Endothelial cell of umbilical vein (primary cell): ENCODE measurements at regions not wholly inside any gene's neighbourhood (a gene's known extent, or its start where the extent isn't known, plus 50 kb on each side); places are given as distances from the start of the nearest gene placed in this dataset.

Experiments
- BruUV-seq: library from RNA; stranded (reverse); fragments of 400-500 nt; replicated peaks from 2 replicates; lab custom pipeline; 2021; lab: Mats Ljungman, UMichigan
- CTCF ChIA-PET: fragments of 300-600, 350-600 bp; sonication (Branson Sonifier 250); formaldehyde crosslinking; loops from one replicate; lab custom pipeline; 2021; ENCODE audit warnings: antibody characterized with exemption, inconsistent platforms; lab: Charles Lee
- POLR2A ChIA-PET: fragments of 300-600, 350-600 bp; sonication (Branson Sonifier 250); formaldehyde crosslinking; loops from one replicate; lab custom pipeline; 2021; ENCODE audit warnings: antibody characterized with exemption, inconsistent platforms; lab: Charles Lee
- DNase-seq: peaks from one replicate; pipeline ENCODE4 v3.0.0-alpha.2; 2011; ENCODE audit warnings: low read depth, low spot score
- FAIRE-seq: peaks from 2 replicates; lab custom pipeline; 2011; peaks lifted over from hg19 to GRCh38; lab: Jason Lieb, UNC
- H2AFZ ChIP-seq: 2 replicates; pipeline ENCODE4 v1.6.0; 2012; ENCODE audit warnings: low read depth, low read length, control low read depth, inconsistent platforms
- H3K27ac ChIP-seq: 2 replicates; pipeline ENCODE4 v1.5.1; 2011; ENCODE audit warnings: low read depth, mild to moderate bottlenecking, control low read depth, low read length, moderate library complexity; ENCODE audit not compliant: insufficient read depth
- H3K27me3 ChIP-seq, 2 experiments: 2 replicates each; pipeline versions ENCODE4 v1.6.0 to v1.6.1; 2011; ENCODE audit warnings: low read length in 2 of 2, mixed read lengths in 1 of 2; ENCODE audit not compliant: control insufficient read depth in 2 of 2, insufficient read depth in 2 of 2
- H3K36me3 ChIP-seq, 2 experiments: 2 replicates in 1 of 2; 3 replicates in 1 of 2; pipeline ENCODE4 v1.5.1; 2011; ENCODE audit warnings: low read length in 2 of 2, mild to moderate bottlenecking in 1 of 2, moderate library complexity in 1 of 2; ENCODE audit not compliant: control insufficient read depth in 2 of 2, insufficient read depth in 2 of 2; ENCODE audit errors: extremely low read depth in 1 of 2
- H3K4me1 ChIP-seq: 3 replicates; pipeline ENCODE4 v1.5.1; 2011; ENCODE audit warnings: mild to moderate bottlenecking, low read length; ENCODE audit not compliant: control insufficient read depth, insufficient read depth; ENCODE audit errors: extremely low read depth
- H3K4me2 ChIP-seq: 2 replicates; pipeline ENCODE4 v1.6.1; 2011; ENCODE audit warnings: low read length, control low read depth, mixed read lengths; ENCODE audit not compliant: insufficient read depth
- H3K4me3 ChIP-seq, 3 experiments: fragments of 200-600 bp in 1 of 3; sonication (generic), shearing (Covaris generic) in 1 of 3; replicated peaks in 1 of 3; 2 replicates each; pipeline ENCODE4 v1.5.1; 2011 to 2016; ENCODE audit warnings: control low read depth in 3 of 3, low read length in 3 of 3, mild to moderate bottlenecking in 2 of 3, inconsistent platforms in 1 of 3, low read depth in 1 of 3, moderate library complexity in 1 of 3; ENCODE audit not compliant: insufficient read depth in 1 of 3
- H3K79me2 ChIP-seq: 2 replicates; pipeline ENCODE4 v1.6.0; 2012; ENCODE audit warnings: low read length, inconsistent platforms; ENCODE audit not compliant: control insufficient read depth, insufficient read depth
- H3K9ac ChIP-seq: replicated peaks from 2 replicates; pipeline ENCODE3; 2011; ENCODE audit warnings: low read length, control low read depth; ENCODE audit not compliant: insufficient read depth; ENCODE audit errors: extremely low read depth
- H3K9me1 ChIP-seq: replicated peaks from 3 replicates; pipeline ENCODE4 v1.6.0; 2011; ENCODE audit warnings: mild to moderate bottlenecking, low read length; ENCODE audit not compliant: control insufficient read depth, insufficient read depth; ENCODE audit errors: extremely low read depth
- H3K9me3 ChIP-seq: replicated peaks from 2 replicates; pipeline ENCODE4 v1.5.1; 2012; ENCODE audit warnings: low read length, inconsistent platforms; ENCODE audit not compliant: control insufficient read depth, insufficient read depth
- H4K20me1 ChIP-seq: replicated peaks from 2 replicates; pipeline ENCODE3; 2011; ENCODE audit warnings: mild to moderate bottlenecking, low read length; ENCODE audit not compliant: control insufficient read depth, insufficient read depth; ENCODE audit errors: extremely low read depth
- EZH2 ChIP-seq: IDR thresholded peaks from 2 replicates; pipeline ENCODE4 v1.6.1; 2012; ENCODE audit warnings: borderline replicate concordance, low read depth, mild to moderate bottlenecking, moderate library complexity, low read length, inconsistent platforms; ENCODE audit not compliant: severe bottlenecking
- FOS ChIP-seq: IDR thresholded peaks from 2 replicates; pipeline ENCODE4 v1.6.1; 2011; ENCODE audit warnings: mild to moderate bottlenecking, low read length, moderate library complexity, borderline replicate concordance; ENCODE audit not compliant: insufficient read depth
- GATA2 ChIP-seq: IDR thresholded peaks from 2 replicates; pipeline ENCODE4 v1.7.0; 2011; ENCODE audit warnings: low read depth, mild to moderate bottlenecking, moderate library complexity, mixed read lengths, low read length; ENCODE audit not compliant: insufficient read length, insufficient read depth
- JUN ChIP-seq: IDR thresholded peaks from 2 replicates; pipeline ENCODE4 v1.6.1; 2011; ENCODE audit warnings: borderline replicate concordance, low read depth; ENCODE audit not compliant: insufficient read length, insufficient read depth
- MAX ChIP-seq: IDR thresholded peaks from 2 replicates; pipeline ENCODE4 v1.6.1; 2011; ENCODE audit not compliant: insufficient read depth, insufficient read length
- MYC ChIP-seq: IDR thresholded peaks from one replicate; pipeline ENCODE4 v1.6.1; 2011; ENCODE audit warnings: mild to moderate bottlenecking, low read depth, low read length
- POLR2A ChIP-seq: IDR thresholded peaks from 2 replicates; pipeline ENCODE4 v1.6.1; 2012; ENCODE audit warnings: low read depth, mild to moderate bottlenecking, control low read depth, low read length
- POLR2AphosphoS5 ChIP-seq: IDR thresholded peaks from 2 replicates; pipeline ENCODE4 v1.6.1; 2012; ENCODE audit warnings: low read depth, mild to moderate bottlenecking, control low read depth, low read length, moderate library complexity; ENCODE audit not compliant: insufficient read depth
- dilution Hi-C: fragments of 300-500 bp; cut with MboI; formaldehyde crosslinking; loops from one replicate; pipeline ENCODE4 v1.15.0; 2019; ENCODE audit warnings: low sequenced_read_pairs; ENCODE audit not compliant: extremely low pct_ligation_motif_present
- intact Hi-C: fragments of 100-400 bp; cut with micrococcal nuclease; formaldehyde crosslinking; loops from one replicate; pipeline ENCODE4 v1.10.0; 2022
- TF ChIP-seq, protein P1 (sequence below), 2 donors: IDR thresholded peaks; 1 replicate in 1 of 2; 2 replicates in 1 of 2; pipeline ENCODE4 v1.5.1; 2011; ENCODE audit warnings: low read length in 2 of 2, mild to moderate bottlenecking in 2 of 2, moderate library complexity in 2 of 2, control low read depth in 1 of 2, inconsistent platforms in 1 of 2, low read depth in 1 of 2; ENCODE audit not compliant: insufficient read depth in 1 of 2; ENCODE audit errors: extremely low read depth in 1 of 2

- ChIA-PET CTCF (no interaction called here), POLR2A (no interaction called here)
- H3K4me1 ChIP-seq = no peaks in the 10 kb centered on the region
- H3K4me3 ChIP-seq = no peak overlapping the region
- no peak overlapping the region for H3K27ac ChIP-seq
- H3K9me1 ChIP-seq = no peaks in the 10 kb centered on the region
- H3K27me3 ChIP-seq = no peaks in the 10 kb centered on the region
- no peak for FAIRE-seq
- DNase-seq = no peak
- no peak overlapping the region for H2AFZ ChIP-seq
- no peak overlapping the region for H3K4me2 ChIP-seq
- intact Hi-C loops (no loop called here), dilution Hi-C loops (no loop called here)
- no peaks in the 10 kb centered on the region for H3K79me2 ChIP-seq
- no peak overlapping the region for H3K9ac ChIP-seq
- H3K9me3 ChIP-seq = no peaks in the 10 kb centered on the region
- no peak for TF ChIP-seq JUN
- TF ChIP-seq POLR2A = no peak
- TF ChIP-seq POLR2AphosphoS5 = no peak
- TF ChIP-seq, protein P1, sequence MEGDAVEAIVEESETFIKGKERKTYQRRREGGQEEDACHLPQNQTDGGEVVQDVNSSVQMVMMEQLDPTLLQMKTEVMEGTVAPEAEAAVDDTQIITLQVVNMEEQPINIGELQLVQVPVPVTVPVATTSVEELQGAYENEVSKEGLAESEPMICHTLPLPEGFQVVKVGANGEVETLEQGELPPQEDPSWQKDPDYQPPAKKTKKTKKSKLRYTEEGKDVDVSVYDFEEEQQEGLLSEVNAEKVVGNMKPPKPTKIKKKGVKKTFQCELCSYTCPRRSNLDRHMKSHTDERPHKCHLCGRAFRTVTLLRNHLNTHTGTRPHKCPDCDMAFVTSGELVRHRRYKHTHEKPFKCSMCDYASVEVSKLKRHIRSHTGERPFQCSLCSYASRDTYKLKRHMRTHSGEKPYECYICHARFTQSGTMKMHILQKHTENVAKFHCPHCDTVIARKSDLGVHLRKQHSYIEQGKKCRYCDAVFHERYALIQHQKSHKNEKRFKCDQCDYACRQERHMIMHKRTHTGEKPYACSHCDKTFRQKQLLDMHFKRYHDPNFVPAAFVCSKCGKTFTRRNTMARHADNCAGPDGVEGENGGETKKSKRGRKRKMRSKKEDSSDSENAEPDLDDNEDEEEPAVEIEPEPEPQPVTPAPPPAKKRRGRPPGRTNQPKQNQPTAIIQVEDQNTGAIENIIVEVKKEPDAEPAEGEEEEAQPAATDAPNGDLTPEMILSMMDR (IDR thresholded peaks at IDR 0.05; ENCODE audit: extremely low read depth in 1 of 2, insufficient read depth in 1 of 2, low read depth in 1 of 2, low read length in 2 of 2) = no peak
- TF ChIP-seq GATA2 = no peak
- no peak for TF ChIP-seq MAX
- TF ChIP-seq EZH2 = no peak
- TF ChIP-seq FOS = no peak
- no peak for TF ChIP-seq MYC
- no peaks in the 10 kb centered on the region for H3K36me3 ChIP-seq
- no peaks in the 10 kb centered on the region for H4K20me1 ChIP-seq
- BruUV-seq = no TSS peak
Observed at GRCh38 chr11:130625578-130626306, 177.3 kb downstream of the ADAMTS15 start.
